ENCODE measurements at regions not wholly inside any gene's neighbourhood (a gene's known extent, or its start where the extent isn't known, plus 50 kb on each side); places are given as distances from the start of the nearest gene placed in this dataset.
"Not testable (repeated sequence)": the region's sequence is repeated elsewhere in the genome, so short reads cannot be mapped to it uniquely, and the experiment has no call there.

GRCh38 chr1:43039228-43040055 is 80.8 kb upstream of the SLC2A1 start:
- DNase-seq = no peak

GRCh38 chr1:43038232-43038935 is 79.7 kb upstream of the SLC2A1 start:
- no peak for DNase-seq

- DNase-seq = no peak
These were observed 78.8 kb upstream of the SLC2A1 start for GRCh38 chr1:43037466-43037865.

GRCh38 chr1:43036932-43037331 is 78.3 kb upstream of the SLC2A1 start:
- DNase-seq = no peak

- no peak for DNase-seq
These were observed 77.4 kb upstream of the SLC2A1 start for GRCh38 chr1:43035821-43036741.

GRCh38 chr1:43034778-43035177 is 76.1 kb upstream of the SLC2A1 start:
- peak; percentile 14 for DNase-seq

- no peak for DNase-seq
These were observed 75.6 kb upstream of the SLC2A1 start for GRCh38 chr1:43034195-43034658.

- no peak for DNase-seq
These were observed 72.9 kb upstream of the SLC2A1 start for GRCh38 chr1:43031316-43032203.

GRCh38 chr1:43024905-43025304 is 66.2 kb upstream of the SLC2A1 start:
- no peak for DNase-seq

GRCh38 chr1:43021547-43022474 is 63.1 kb upstream of the SLC2A1 start:
- DNase-seq = no peak

GRCh38 chr1:43019226-43019625 is 60.6 kb upstream of the SLC2A1 start:
- no peak for DNase-seq

GRCh38 chr1:43018121-43018520 is 59.5 kb upstream of the SLC2A1 start:
- DNase-seq = no peak

- no peak for DNase-seq
These were observed 56.6 kb upstream of the SLC2A1 start for GRCh38 chr1:43015269-43015668.

GRCh38 chr1:43014579-43014978 is 55.9 kb upstream of the SLC2A1 start:
- DNase-seq = not testable (repeated sequence)

- DNase-seq = no peak
These were observed 52.4 kb upstream of the SLC2A1 start for GRCh38 chr1:43011020-43011419.

GRCh38 chr1:43009274-43009673 is 50.6 kb upstream of the SLC2A1 start:
- no peak for DNase-seq

GRCh38 chr1:43008115-43009060 is 49.7 kb upstream of the SLC2A1 start:
- no peak for DNase-seq
